GM23338 (cell line): ENCODE measurements at regions not wholly inside any gene's neighbourhood (a gene's known extent, or its start where the extent isn't known, plus 50 kb on each side); places are given as distances from the start of the nearest gene placed in this dataset.

Source experiments
- CREB1 ChIP-seq: fragments of 250-450 bp; sonication (Bioruptor Pico); IDR thresholded peaks from 2 replicates; pipeline ENCODE4 v1.5.0; 2020; ENCODE audit warnings: low read depth, mild to moderate bottlenecking, moderate library complexity
- CTCF ChIP-seq, 2 experiments: fragments of 200-600 bp in 1 of 2; sonication (generic) in 1 of 2; conservative IDR thresholded peaks; 2 replicates each; pipeline versions ENCODE4 v1.5.1 to v1.6.1; 2016 to 2017; ENCODE audit warnings: antibody characterized with exemption in 2 of 2, low read depth in 2 of 2, mild to moderate bottlenecking in 2 of 2, moderate library complexity in 1 of 2
- EZH2 ChIP-seq: fragments of 200-600 bp; sonication (generic); IDR thresholded peaks from one replicate; pipeline ENCODE4 v1.8.0; 2017; ENCODE audit warnings: antibody characterized with exemption, mild to moderate bottlenecking, low read depth; ENCODE audit not compliant: unreplicated experiment
- JUNB ChIP-seq: IDR thresholded peaks from one replicate; pipeline ENCODE4 v1.6.1; 2016; ENCODE audit warnings: antibody characterized with exemption; ENCODE audit not compliant: unreplicated experiment
- POLR2AphosphoS5 ChIP-seq: IDR thresholded peaks from 2 replicates; pipeline ENCODE4 v1.6.1; 2016; ENCODE audit warnings: antibody characterized with exemption, low read depth
- REST ChIP-seq: IDR thresholded peaks from one replicate; pipeline ENCODE4 v1.6.1; 2018; ENCODE audit warnings: antibody characterized with exemption; ENCODE audit not compliant: unreplicated experiment
- ZNF114 ChIP-seq: fragments of 250-450 bp; sonication (Bioruptor Pico); IDR thresholded peaks from 2 replicates; pipeline ENCODE4 v1.5.0; 2020; ENCODE audit warnings: mild to moderate bottlenecking, moderate library complexity

DNA sequence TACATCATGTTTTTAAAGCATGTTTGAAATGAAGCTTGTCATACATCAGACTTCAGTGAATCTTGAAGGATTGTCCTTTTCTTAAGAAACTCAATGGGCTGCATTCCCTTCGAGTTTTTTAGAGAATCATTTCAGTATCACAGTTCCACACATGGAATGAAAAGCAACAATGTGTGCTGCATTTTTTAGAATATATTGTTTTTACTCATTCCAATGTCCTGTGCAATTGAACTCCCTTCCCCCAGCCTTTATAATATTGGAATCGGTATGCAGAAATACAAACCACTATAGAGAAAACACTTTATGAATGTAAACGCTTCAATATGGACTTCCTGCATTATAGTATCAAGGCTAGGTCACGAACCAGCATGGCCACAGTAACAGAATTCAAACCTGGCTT is 634.4 kb downstream of the GATA3 start:
- TF ChIP-seq CTCF (conservative IDR thresholded peaks at IDR 0.05; ENCODE audit: low read depth in 2 of 2) (no peak), EZH2 (no peak), POLR2AphosphoS5 (no peak), CREB1 (CRISPR knock-in tag) (no peak), ZNF114 (CRISPR knock-in tag) (no peak), JUNB (no peak), REST (no peak)
